HG02870 (cell line): ENCODE measurements at regions not wholly inside any gene's neighbourhood (a gene's known extent, or its start where the extent isn't known, plus 50 kb on each side); places are given as distances from the start of the nearest gene placed in this dataset.

Source experiments
- ATAC-seq: cut with Tn5 transposase; IDR thresholded peaks from one replicate; pipeline ENCODE4 v1.9.1; 2021; ENCODE audit warnings: mild to moderate bottlenecking, moderate library complexity; ENCODE audit not compliant: unreplicated experiment

DNA sequence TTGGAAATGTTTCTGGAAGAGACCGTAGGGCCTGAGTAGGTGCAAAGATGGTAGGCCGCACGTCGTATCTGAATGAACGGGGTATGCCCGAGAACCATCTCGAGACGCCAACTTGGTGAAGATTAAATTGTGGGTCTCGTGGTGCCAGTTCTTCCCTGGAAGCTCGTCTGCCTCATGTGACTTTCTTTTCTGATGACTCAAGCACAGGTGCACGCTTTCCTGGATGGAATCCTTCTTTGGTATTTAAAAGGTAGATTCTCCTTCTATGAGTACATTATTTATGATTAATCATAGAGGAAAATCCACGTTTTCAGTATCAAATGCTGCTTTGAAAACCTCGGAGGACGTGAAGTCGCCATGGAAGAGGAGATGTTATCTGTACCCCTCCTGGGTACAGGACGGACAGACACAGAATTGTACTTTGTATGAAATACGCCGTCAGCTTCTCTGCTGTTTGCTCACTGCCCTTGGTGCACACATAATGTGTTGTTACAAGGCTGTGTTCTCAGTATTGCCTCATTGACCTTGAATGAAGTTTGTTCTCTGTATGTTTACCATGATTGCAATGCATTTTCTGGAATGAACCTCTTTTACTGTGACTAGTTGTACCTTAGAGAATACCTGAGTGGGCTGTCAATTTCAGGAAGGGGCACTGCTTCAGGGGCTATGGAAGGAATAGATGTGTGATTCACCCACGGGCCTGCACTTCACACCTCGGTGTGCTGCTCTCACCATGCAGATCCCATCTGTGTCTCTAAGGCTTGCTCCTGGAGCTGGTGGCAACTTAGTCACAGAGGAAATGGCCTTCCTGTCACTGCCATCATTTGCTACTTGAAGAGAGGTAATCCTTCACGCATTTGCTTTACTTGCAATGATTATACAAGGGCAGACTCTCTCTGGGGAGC is 137.3 kb upstream of the RTL1 start:
- no peak for ATAC-seq

- ATAC-seq, result no peak
These were observed 140.4 kb upstream of the RTL1 start for GRCh38 chr14:101043891-101044290.

DNA sequence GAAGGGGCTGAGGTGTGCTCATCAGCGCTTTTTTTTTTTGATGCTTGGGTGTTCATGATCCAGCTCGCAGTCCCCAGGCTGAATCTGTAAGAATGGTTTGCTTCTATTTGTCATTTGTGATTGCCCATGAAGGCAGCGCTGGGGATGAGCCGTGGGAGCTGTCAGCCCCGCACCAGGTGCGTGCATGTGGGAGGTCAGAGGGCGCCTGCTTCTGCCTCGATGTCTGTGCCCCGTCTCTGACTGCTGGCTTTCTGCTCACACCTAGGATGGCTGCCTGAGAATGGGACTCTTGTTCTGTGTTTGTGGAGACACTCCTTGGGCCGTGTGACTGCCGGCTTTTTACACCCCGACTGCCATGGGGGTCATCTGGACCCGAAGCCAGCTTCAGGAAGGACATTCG is 141.2 kb upstream of the RTL1 start:
- no peak for ATAC-seq

- no peak for ATAC-seq
These were observed 142.0 kb upstream of the RTL1 start for GRCh38 chr14:101045511-101045910.

GRCh38 chr14:101046071-101046470 is 142.5 kb upstream of the RTL1 start:
- no peak for ATAC-seq

GRCh38 chr14:101047326-101047725 is 143.8 kb upstream of the RTL1 start:
- ATAC-seq, result no peak

DNA sequence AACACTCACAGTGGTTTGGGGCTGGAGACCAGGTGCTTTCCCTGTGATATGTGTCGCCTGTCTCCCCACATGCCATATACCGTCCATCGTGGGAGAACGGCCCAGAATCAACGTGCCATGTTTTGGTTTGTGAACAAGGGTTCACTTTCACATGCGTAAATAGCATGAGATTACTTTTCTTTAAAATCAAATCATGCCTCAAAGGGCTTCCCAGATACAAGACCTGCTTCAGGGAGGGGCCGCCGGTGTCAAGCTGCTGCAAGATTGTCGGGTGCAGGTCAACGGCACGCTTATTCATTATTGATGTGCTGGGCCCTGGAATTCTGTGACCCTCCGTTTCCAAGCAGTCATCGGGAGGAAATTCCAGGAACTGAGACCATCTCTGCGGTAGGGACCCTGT is 145.2 kb upstream of the RTL1 start:
- ATAC-seq, result no peak

DNA sequence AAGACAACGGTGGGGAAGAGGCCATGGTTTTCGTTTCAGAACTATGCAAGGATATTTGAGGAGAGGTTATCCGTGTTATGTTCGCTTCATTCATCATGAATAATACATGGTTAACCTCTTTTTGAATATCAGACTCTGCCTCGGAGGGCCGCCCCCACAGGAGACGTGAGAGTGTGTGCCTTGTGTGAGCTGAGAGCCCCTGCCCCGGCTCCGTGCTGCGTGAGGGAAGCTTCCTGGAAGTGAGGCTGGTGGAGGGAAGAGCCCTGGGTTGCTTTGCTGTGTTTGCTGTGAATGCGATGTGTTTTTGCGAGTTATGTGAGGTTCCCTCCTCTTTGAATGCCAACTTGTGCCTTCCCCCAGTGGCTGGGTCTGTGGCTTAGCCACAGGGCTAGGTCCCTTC is 146.0 kb upstream of the RTL1 start:
- no peak for ATAC-seq

DNA sequence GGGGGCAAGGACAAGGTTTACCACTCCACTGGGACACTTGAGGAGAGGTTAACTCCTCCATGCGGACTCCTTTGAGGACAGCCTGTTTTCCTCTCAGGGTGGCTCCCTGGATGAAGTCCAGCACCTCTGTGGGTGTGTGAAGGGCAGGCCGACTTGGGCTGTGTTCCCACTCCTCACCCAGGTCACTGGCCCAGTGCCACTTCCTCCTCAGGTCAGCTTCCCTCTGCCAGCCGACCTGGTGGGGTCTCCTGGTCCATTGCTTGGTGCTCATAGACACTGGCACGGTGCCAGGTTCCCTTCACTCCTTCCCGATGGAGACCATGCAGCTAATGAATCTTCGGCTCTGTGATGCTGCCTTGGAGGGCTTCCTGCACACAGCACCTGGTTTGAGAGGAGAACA is 146.4 kb upstream of the RTL1 start:
- ATAC-seq, result no peak

DNA sequence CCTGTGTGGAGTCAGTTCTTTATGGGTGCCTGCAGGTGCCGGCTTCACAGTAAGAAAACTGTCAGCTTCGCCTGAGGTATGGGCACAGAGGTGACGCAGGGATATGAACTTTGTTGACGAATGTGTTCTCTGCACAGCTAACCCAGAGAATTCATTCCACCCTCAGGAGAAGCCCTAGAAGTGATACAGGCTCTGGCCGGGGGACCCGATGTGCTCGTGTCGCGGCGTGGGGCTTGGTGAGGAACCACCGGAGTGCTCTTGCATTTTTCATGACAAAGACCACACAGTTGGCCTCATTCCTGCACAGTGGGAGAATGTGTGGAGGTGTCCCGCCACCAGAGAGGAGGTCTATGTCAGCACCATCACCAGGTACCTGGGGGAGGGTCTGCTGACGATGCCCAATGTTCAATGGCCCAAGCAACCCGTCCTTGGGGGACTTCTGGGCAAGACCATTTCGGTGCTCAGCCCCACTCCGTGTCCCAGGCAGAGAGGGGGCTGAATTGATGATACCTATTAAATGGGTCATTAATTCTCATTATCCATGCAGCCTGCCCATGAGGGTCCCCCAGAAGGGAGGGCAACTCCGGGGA is 147.5 kb upstream of the RTL1 start:
- ATAC-seq, result no peak

GRCh38 chr14:101054671-101055070 is 151.1 kb upstream of the RTL1 start:
- no peak for ATAC-seq

DNA sequence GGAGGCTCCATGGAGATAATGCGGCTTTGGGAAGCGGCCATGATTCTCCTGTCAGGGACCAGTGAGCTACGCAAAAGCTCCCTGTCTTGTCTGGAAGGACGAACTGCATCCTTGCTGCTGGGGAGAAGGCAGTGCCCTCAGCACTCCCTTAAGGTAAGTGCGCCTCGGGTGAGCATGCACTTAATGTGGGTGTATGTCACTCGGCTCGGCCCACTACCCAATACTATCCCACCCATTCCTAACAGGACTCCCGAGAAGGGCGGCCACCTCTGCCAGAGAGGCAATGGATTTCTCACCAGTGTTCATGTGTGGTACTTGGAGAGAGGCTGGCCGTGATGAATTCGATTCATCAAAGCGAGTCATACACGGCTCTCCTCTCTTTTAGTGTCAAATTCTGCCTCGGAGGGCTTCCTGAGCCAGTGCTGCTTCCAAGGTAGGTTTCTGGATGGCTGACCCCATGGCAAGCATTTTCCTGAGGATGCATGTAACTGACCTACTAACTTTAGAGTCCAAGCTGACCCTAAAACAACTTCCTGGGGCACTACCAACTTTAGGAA is 151.7 kb upstream of the RTL1 start:
- no peak for ATAC-seq

DNA sequence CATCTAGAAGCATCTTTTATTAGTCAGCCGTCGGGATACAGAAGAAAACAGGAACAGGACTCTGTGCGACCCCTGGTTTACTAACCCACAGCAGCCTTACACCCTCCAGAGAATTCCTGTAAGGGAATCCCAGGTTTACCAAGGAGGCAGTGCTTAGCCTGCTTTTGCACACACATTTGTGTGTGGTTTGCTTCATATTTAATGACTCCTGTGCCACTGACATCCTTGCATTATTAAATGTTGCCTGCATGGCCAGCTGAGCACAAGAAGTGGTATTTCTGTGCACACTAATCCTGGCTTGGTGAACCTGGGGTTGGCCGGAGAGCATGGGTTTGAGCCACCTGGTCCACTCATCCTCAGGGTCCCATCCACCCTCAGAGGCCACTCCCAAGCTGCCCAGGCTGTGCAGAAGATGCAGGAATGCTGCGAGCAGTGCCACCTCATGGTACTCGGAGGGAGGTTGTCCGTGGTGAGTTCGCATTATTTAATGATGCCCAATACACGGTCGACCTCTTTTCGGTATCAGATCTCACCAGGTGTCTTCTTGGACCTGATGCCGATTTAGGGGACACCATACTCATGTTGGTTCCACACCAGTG is 152.4 kb upstream of the RTL1 start:
- ATAC-seq, result no peak

GRCh38 chr14:101056446-101056845 is 152.9 kb upstream of the RTL1 start:
- no peak for ATAC-seq

DNA sequence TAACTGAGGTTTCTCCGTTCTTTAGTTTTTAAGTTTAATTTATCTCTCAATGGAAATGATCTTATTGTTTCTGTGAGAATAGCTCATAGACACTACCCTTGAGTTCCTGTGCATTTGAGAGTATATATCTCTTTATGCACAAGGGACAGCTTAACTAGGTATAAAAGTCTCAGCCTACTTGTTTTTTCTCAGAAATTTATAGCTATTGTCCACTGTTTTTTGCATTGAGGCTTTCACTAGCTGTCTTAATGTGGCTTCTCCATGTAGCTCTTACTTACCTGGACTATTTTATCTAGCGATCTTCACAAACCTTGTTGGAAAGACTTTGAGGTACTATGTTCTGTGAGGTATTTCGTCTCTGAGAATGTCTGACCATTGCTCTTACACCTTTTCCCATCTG is 153.9 kb upstream of the RTL1 start:
- no peak for ATAC-seq

DNA sequence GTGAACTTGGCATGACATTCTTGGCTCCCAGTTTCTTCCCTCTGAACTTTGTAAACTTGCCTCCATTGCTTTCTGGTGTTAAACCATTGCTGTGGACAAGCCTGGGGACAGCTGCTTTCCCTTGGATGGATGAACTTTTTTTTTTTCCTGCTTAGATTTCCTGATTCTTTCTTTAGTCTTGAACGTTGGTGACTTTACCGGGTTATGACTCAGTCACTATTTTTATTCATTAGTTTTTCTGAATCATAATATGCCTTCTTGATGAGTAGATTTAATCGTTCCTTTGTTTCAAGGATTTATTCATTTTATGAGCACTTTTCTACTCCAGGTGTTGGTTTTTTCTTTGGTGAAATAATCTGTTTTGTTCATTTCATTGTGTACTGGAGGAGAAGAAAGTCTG is 155.0 kb upstream of the RTL1 start:
- ATAC-seq, result no peak

DNA sequence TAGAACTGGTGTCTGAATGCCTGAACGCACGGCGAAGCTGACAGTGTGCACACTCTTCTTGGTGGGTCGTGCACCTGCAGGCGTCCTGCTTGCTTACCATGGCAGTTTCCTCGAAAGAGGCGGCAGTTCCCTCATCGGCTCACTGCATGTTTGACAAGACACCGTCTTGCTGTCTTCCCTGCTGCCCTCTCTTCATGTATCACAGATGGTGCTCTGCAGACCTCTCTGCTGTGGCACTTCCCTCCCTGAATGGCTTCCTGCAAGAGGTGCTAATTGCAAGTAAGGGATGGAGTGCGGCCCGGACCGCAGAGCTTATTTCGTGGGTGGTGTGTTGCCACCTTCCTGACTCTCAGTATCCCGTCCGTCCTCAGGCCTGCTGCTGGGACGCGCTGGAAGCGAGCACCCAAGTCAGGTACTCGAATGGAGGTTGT is 156.7 kb upstream of the RTL1 start:
- no peak for ATAC-seq

GRCh38 chr14:101061411-101062064 is 158.0 kb upstream of the RTL1 start:
- no peak for ATAC-seq

- no peak for ATAC-seq
These were observed 158.5 kb upstream of the RTL1 start for GRCh38 chr14:101062065-101062450.

GRCh38 chr14:101062601-101063000 is 159.1 kb upstream of the RTL1 start:
- no peak for ATAC-seq

GRCh38 chr14:101063121-101063520 is 159.6 kb upstream of the RTL1 start:
- no peak for ATAC-seq
